Brain microvascular endothelial cell (primary cell): ENCODE measurements at regions not wholly inside any gene's neighbourhood (a gene's known extent, or its start where the extent isn't known, plus 50 kb on each side); places are given as distances from the start of the nearest gene placed in this dataset.
A peak's percentile ranks its signal among the peaks of the same experiment; 100 is the strongest.

Experiments used
- DNase-seq: peaks from one replicate; pipeline ENCODE4 v3.0.0-alpha.2; 2020
- H3K27ac ChIP-seq: fragments of 250-450 bp; sonication (Bioruptor Pico); 2 replicates; pipeline ENCODE4 v1.5.1; 2020; ENCODE audit warnings: mild to moderate bottlenecking, moderate library complexity
- H3K27me3 ChIP-seq: fragments of 250-450 bp; sonication (Bioruptor Pico); replicated peaks from 2 replicates; pipeline ENCODE4 v1.5.1; 2020; ENCODE audit warnings: mild to moderate bottlenecking
- H3K36me3 ChIP-seq: fragments of 250-450 bp; sonication (Bioruptor Pico); replicated peaks from 2 replicates; pipeline ENCODE4 v1.5.1; 2020; ENCODE audit warnings: mild to moderate bottlenecking
- H3K4me3 ChIP-seq: 2 replicates; pipeline ENCODE4 v1.5.1; 2011; ENCODE audit warnings: low read depth, mild to moderate bottlenecking, control low read depth, low read length, moderate library complexity
- in situ Hi-C: cut with HindIII; loops from 2 replicates; pipeline ENCODE4 v1.10.0; 2017; ENCODE audit warnings: low sequenced_read_pairs, low pct_ligation_motif_present
- TF ChIP-seq, protein P1 (sequence below): IDR thresholded peaks from 2 replicates; pipeline ENCODE4 v1.5.1; 2011; ENCODE audit warnings: low read depth, mild to moderate bottlenecking, moderate library complexity, low read length, control low read depth, inconsistent platforms; ENCODE audit errors: missing control alignments

DNA sequence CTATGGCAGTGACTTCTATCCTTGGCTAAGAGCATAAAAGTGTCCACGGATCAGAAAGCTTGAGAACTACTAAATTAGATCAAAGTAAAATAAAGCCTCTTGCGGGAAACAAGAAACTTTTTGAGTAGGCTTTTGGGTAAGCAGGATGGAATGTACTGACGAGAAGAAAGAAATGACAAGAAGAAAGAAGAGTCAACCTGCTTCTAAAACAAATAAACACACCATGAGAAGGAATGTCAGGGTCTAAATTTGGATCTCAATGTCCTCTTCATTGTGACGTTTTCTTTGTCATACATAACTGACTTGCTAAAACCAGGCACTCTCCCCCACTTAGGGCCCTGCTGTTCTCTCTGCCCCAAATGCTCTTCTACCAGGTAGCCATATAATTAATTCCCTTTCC is 290.1 kb upstream of the PTGER4 start:
- TF ChIP-seq, protein P1, sequence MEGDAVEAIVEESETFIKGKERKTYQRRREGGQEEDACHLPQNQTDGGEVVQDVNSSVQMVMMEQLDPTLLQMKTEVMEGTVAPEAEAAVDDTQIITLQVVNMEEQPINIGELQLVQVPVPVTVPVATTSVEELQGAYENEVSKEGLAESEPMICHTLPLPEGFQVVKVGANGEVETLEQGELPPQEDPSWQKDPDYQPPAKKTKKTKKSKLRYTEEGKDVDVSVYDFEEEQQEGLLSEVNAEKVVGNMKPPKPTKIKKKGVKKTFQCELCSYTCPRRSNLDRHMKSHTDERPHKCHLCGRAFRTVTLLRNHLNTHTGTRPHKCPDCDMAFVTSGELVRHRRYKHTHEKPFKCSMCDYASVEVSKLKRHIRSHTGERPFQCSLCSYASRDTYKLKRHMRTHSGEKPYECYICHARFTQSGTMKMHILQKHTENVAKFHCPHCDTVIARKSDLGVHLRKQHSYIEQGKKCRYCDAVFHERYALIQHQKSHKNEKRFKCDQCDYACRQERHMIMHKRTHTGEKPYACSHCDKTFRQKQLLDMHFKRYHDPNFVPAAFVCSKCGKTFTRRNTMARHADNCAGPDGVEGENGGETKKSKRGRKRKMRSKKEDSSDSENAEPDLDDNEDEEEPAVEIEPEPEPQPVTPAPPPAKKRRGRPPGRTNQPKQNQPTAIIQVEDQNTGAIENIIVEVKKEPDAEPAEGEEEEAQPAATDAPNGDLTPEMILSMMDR = no peak
- Histone ChIP-seq H3K36me3 (no peaks in the 10 kb centered on the region), H3K27ac (no peak overlapping the region), H3K4me3 (no peak overlapping the region), H3K27me3 (no peaks in the 10 kb centered on the region)
- no peak for DNase-seq
- in situ Hi-C loops = no loop called here

DNA sequence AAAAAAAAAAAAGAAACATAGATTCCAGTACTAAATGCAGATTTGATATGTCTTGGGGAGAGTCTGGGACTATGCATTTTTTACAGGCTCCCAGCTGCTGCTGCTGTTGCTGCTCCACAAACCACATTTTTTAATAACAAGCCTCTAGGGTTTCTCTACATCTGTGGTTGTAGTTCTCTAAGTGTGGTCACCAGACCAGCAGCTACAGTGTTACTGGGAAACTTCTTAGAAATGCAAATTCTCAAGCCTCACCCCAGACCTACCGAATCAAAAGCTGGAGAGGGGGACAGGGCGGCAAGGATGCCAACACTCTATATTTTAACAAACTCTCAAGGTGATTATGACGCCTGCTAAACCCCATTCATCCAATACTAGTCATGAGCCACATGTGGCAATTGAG is 293.4 kb upstream of the PTGER4 start:
- peak; percentile 36 for DNase-seq
- no peak overlapping the region for H3K4me3 ChIP-seq
- no peak overlapping the region for H3K27ac ChIP-seq
- in situ Hi-C loops = no loop called here
- H3K36me3 ChIP-seq = no peaks in the 10 kb centered on the region
- no peaks in the 10 kb centered on the region for H3K27me3 ChIP-seq
- TF ChIP-seq, protein P1 = no peak

GRCh38 chr5:40385544-40385943 is 294.2 kb upstream of the PTGER4 start:
- H3K36me3 ChIP-seq = no peaks in the 10 kb centered on the region
- H3K27me3 ChIP-seq = no peaks in the 10 kb centered on the region
- H3K27ac ChIP-seq = no peak overlapping the region
- DNase-seq = no peak
- H3K4me3 ChIP-seq = no peak overlapping the region
- in situ Hi-C loops = no loop called here
- TF ChIP-seq, protein P1 = no peak

DNA sequence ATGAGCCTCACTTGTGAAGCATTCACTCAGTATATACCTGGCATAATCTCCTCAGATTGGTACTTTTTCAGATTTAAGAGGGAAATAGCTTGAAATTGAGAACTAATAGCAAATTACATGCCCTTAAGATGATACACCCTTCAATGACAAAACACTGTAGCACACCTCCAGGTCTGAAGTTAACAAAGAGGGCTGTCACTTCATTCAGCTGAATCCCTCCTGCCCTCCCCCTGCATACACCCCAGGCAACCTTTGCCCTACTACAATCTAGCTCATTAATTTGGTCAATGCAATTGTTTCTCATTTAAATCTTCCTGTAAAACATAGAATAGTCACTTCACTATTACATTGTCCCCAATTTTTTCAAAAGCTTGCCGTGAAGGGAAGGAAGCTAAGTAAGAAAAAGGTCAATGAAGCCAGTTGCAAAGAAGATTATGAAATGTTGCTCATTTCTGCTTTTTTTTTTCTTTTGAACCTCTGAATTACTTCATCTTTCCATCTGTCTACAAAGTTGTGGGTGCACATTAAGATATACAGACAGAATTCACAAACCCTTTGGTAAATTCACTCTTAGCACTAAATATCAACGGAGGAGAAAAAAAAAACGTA is 294.8 kb upstream of the PTGER4 start:
- Histone ChIP-seq H3K36me3 (no peaks in the 10 kb centered on the region), H3K27me3 (no peaks in the 10 kb centered on the region), H3K27ac (no peak overlapping the region), H3K4me3 (no peak overlapping the region)
- no peak for DNase-seq
- TF ChIP-seq, protein P1 = no peak
- in situ Hi-C loops = no loop called here

DNA sequence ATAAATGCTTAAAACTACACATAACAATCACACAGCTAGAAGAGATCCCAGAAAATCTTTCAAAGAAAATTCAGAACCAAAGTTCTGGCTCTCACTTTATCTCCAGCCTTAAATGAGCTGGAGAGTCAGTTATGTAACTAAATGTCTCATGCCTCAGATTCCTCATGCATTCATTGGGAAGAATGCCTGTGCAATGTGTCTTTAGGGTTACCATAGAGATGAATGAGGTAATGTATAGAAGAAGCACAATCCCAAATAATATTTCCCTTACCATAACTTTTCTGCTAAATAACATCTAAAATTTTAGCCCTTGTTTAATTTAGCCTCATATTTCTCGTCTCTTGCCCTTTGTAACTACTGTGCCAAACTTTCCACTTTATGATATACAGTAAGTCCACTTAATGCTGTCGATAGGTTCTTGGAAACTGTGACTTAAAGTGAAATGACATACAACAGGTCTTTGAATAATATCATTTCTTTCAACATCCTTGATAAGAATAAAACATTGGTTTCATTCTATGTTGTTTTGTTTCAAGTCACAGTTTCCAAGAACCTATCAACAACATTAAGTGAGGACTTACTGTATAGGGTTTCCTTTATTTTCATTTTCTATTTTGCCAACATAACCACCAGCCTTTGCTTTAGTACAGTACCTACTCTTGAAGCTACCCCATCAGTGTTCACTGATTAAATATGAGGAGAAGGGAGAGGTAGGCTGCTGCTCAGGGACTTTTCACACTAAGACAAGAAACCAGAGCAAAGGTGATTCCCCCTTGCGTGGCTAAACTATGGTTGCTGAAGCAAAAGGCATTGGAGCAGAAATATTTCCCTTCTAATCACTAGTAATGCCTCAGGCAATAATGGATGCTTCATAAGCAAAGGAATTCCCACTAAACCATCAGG is 295.7 kb upstream of the PTGER4 start:
- TF ChIP-seq, protein P1 = no peak
- H3K4me3 ChIP-seq = no peak overlapping the region
- in situ Hi-C loops = no loop called here
- no peaks in the 10 kb centered on the region for H3K36me3 ChIP-seq
- H3K27ac ChIP-seq = peak overlapping the region; percentile 71
- peak; percentile 82 for DNase-seq
- H3K27me3 ChIP-seq = no peaks in the 10 kb centered on the region
